Activated CD4-positive, alpha-beta T cell treated with anti-CD3 and anti-CD28 coated beads, Interleukin-2, amount 10 ng/mL, durations not matched to agents 7 days and 5 days (primary cell): ENCODE measurements at regions not wholly inside any gene's neighbourhood (a gene's known extent, or its start where the extent isn't known, plus 50 kb on each side); places are given as distances from the start of the nearest gene placed in this dataset.

ENCODE experiments used
- CTCF ChIA-PET: fragments of 350-600 bp; sonication (Branson Sonifier 250); formaldehyde crosslinking; loops from one replicate; lab custom pipeline; 2021; ENCODE audit warnings: antibody characterized with exemption; lab: Charles Lee
- POLR2A ChIA-PET: fragments of 350-600 bp; sonication (Branson Sonifier 250); formaldehyde crosslinking; loops from one replicate; lab custom pipeline; 2021; ENCODE audit warnings: antibody characterized with exemption; lab: Charles Lee
- DNase-seq: peaks from one replicate; pipeline ENCODE4 v3.0.0-alpha.2; 2020
- H3K27ac Mint-ChIP-seq: one replicate; pipeline ENCODE4 v1.8.0; 2021; ENCODE audit warnings: mild to moderate bottlenecking, moderate library complexity, mixed read lengths
- H3K27me3 Mint-ChIP-seq: one replicate; pipeline ENCODE4 v1.8.0; 2021; ENCODE audit warnings: mixed read lengths
- H3K36me3 Mint-ChIP-seq: one replicate; pipeline ENCODE4 v1.8.0; 2021; ENCODE audit warnings: low read depth, mixed read lengths
- H3K4me1 Mint-ChIP-seq: one replicate; pipeline ENCODE4 v1.8.0; 2021; ENCODE audit warnings: mixed read lengths
- H3K4me3 Mint-ChIP-seq: one replicate; pipeline ENCODE4 v1.8.0; 2021; ENCODE audit warnings: mild to moderate bottlenecking, moderate library complexity, mixed read lengths
- H3K9me3 Mint-ChIP-seq: one replicate; pipeline ENCODE4 v1.8.0; 2021; ENCODE audit warnings: mixed read lengths

- H3K27ac Mint-ChIP-seq = no peak overlapping the region
- no peak overlapping the region for H3K4me3 Mint-ChIP-seq
- ChIA-PET POLR2A (no interaction called here), CTCF (no interaction called here)
- no peaks in the 10 kb centered on the region for H3K4me1 Mint-ChIP-seq
- H3K27me3 Mint-ChIP-seq = no peaks in the 10 kb centered on the region
- H3K36me3 Mint-ChIP-seq = no peaks in the 10 kb centered on the region
- no peaks in the 10 kb centered on the region for H3K9me3 Mint-ChIP-seq
- no peak for DNase-seq
Observed at GRCh38 chr6:154885214-154885613, 109.9 kb upstream of the TIAM2 start.

- H3K4me1 Mint-ChIP-seq = no peaks in the 10 kb centered on the region
- H3K9me3 Mint-ChIP-seq = no peaks in the 10 kb centered on the region
- CTCF ChIA-PET = interaction anchor here (0.6 kb wide), 1 partner anchor 37 kb away, joined by 4 read pairs; no protein-coding TSS in a partner anchor
- no peaks in the 10 kb centered on the region for H3K27me3 Mint-ChIP-seq
- POLR2A ChIA-PET = no interaction called here
- no peak overlapping the region for H3K27ac Mint-ChIP-seq
- H3K36me3 Mint-ChIP-seq = no peaks in the 10 kb centered on the region
- no peak for DNase-seq
- no peak overlapping the region for H3K4me3 Mint-ChIP-seq
Observed at GRCh38 chr6:154886016-154886415, 109.1 kb upstream of the TIAM2 start.

- Mint-ChIP-seq H3K36me3 (no peaks in the 10 kb centered on the region), H3K4me1 (no peaks in the 10 kb centered on the region)
- CTCF ChIA-PET = interaction anchor here (0.6 kb wide), 1 partner anchor 38 kb away, joined by 4 read pairs; no protein-coding TSS in a partner anchor
Observed at GRCh38 chr6:154886471-154886870, 108.6 kb upstream of the TIAM2 start.

GRCh38 chr6:154887051-154887450 is 108.1 kb upstream of the TIAM2 start:
- Mint-ChIP-seq H3K4me1 (no peaks in the 10 kb centered on the region), H3K9me3 (no peaks in the 10 kb centered on the region), H3K36me3 (no peaks in the 10 kb centered on the region), H3K27ac (no peak overlapping the region), H3K4me3 (no peak overlapping the region), H3K27me3 (no peaks in the 10 kb centered on the region)
- DNase-seq = no peak
- POLR2A ChIA-PET = no interaction called here
- CTCF ChIA-PET = no interaction called here

More at GRCh38 chr6:154886471-154886870, 108.6 kb upstream of the TIAM2 start:
- DNase-seq = no peak
- H3K9me3 Mint-ChIP-seq = no peaks in the 10 kb centered on the region
- no peaks in the 10 kb centered on the region for H3K27me3 Mint-ChIP-seq
- POLR2A ChIA-PET = no interaction called here
- H3K27ac Mint-ChIP-seq = no peak overlapping the region
- H3K4me3 Mint-ChIP-seq = no peak overlapping the region

GRCh38 chr6:154888421-154889295 is 106.5 kb upstream of the TIAM2 start:
- Mint-ChIP-seq H3K9me3 (no peaks in the 10 kb centered on the region), H3K36me3 (no peaks in the 10 kb centered on the region), H3K4me1 (no peaks in the 10 kb centered on the region), H3K4me3 (no peak overlapping the region), H3K27me3 (no peaks in the 10 kb centered on the region), H3K27ac (no peak overlapping the region)
- CTCF ChIA-PET = no interaction called here
- no peak for DNase-seq
- POLR2A ChIA-PET = no interaction called here

- POLR2A ChIA-PET = no interaction called here
- Mint-ChIP-seq H3K27me3 (no peaks in the 10 kb centered on the region), H3K4me1 (no peaks in the 10 kb centered on the region), H3K9me3 (no peaks in the 10 kb centered on the region), H3K36me3 (no peaks in the 10 kb centered on the region), H3K27ac (no peak overlapping the region), H3K4me3 (no peak overlapping the region)
- CTCF ChIA-PET = interaction anchor here (0.5 kb wide), 1 partner anchor 11 kb away, joined by 3 read pairs; no protein-coding TSS in a partner anchor
- no peak for DNase-seq
Observed at GRCh38 chr6:154890874-154891273, 104.2 kb upstream of the TIAM2 start.

GRCh38 chr6:154891901-154892300 is 103.2 kb upstream of the TIAM2 start:
- no peak overlapping the region for H3K4me3 Mint-ChIP-seq
- H3K27ac Mint-ChIP-seq = no peak overlapping the region
- no peaks in the 10 kb centered on the region for H3K36me3 Mint-ChIP-seq
- H3K4me1 Mint-ChIP-seq = no peaks in the 10 kb centered on the region
- ChIA-PET CTCF (no interaction called here), POLR2A (no interaction called here)
- no peak for DNase-seq
- H3K27me3 Mint-ChIP-seq = no peaks in the 10 kb centered on the region
- H3K9me3 Mint-ChIP-seq = no peaks in the 10 kb centered on the region

GRCh38 chr6:154893917-154894316 is 101.2 kb upstream of the TIAM2 start:
- CTCF ChIA-PET = interaction anchor here (1.1 kb wide), 1 partner anchor 12 kb away, joined by 3 read pairs; no protein-coding TSS in a partner anchor
- Mint-ChIP-seq H3K4me3 (no peak overlapping the region), H3K9me3 (no peaks in the 10 kb centered on the region), H3K27me3 (no peaks in the 10 kb centered on the region), H3K27ac (no peak overlapping the region), H3K4me1 (no peaks in the 10 kb centered on the region), H3K36me3 (no peaks in the 10 kb centered on the region)
- no peak for DNase-seq
- POLR2A ChIA-PET = no interaction called here

- Mint-ChIP-seq H3K9me3 (no peaks in the 10 kb centered on the region), H3K27ac (no peak overlapping the region), H3K4me1 (no peaks in the 10 kb centered on the region), H3K27me3 (no peaks in the 10 kb centered on the region), H3K4me3 (no peak overlapping the region), H3K36me3 (no peaks in the 10 kb centered on the region)
- ChIA-PET CTCF (interaction anchor here (1.1 to 1.5 kb wide), 2 partner anchors 9 to 13 kb away, joined by 3 to 4 read pairs; no protein-coding TSS in a partner anchor), POLR2A (no interaction called here)
- no peak for DNase-seq
Observed at GRCh38 chr6:154894902-154895301, 100.2 kb upstream of the TIAM2 start.

- H3K4me1 Mint-ChIP-seq = no peaks in the 10 kb centered on the region
- H3K9me3 Mint-ChIP-seq = no peaks in the 10 kb centered on the region
- H3K27me3 Mint-ChIP-seq = no peaks in the 10 kb centered on the region
- no peak overlapping the region for H3K4me3 Mint-ChIP-seq
- no peak overlapping the region for H3K27ac Mint-ChIP-seq
- CTCF ChIA-PET = interaction anchor here (1.5 kb wide), 1 partner anchor 9 kb away, joined by 4 read pairs; no protein-coding TSS in a partner anchor
- DNase-seq = no peak
- POLR2A ChIA-PET = no interaction called here
- H3K36me3 Mint-ChIP-seq = no peaks in the 10 kb centered on the region
Observed at GRCh38 chr6:154895841-154896240, 99.3 kb upstream of the TIAM2 start.

- Mint-ChIP-seq H3K4me1 (no peaks in the 10 kb centered on the region), H3K9me3 (no peaks in the 10 kb centered on the region), H3K4me3 (no peak overlapping the region), H3K27me3 (no peaks in the 10 kb centered on the region), H3K27ac (no peak overlapping the region), H3K36me3 (peaks cover 2% of the 10 kb centered on the region)
- ChIA-PET POLR2A (no interaction called here), CTCF (no interaction called here)
- DNase-seq = no peak
Observed at GRCh38 chr6:154898821-154899220, 96.3 kb upstream of the TIAM2 start.

- Mint-ChIP-seq H3K27ac (no peak overlapping the region), H3K36me3 (peaks cover 2% of the 10 kb centered on the region), H3K27me3 (no peaks in the 10 kb centered on the region), H3K9me3 (no peaks in the 10 kb centered on the region), H3K4me1 (no peaks in the 10 kb centered on the region), H3K4me3 (no peak overlapping the region)
- no peak for DNase-seq
- CTCF ChIA-PET = no interaction called here
- POLR2A ChIA-PET = no interaction called here
Observed at GRCh38 chr6:154899824-154900463, 95.2 kb upstream of the TIAM2 start.

- Mint-ChIP-seq H3K27ac (no peak overlapping the region), H3K4me1 (no peaks in the 10 kb centered on the region), H3K4me3 (no peak overlapping the region), H3K36me3 (peaks cover 2% of the 10 kb centered on the region), H3K27me3 (no peaks in the 10 kb centered on the region), H3K9me3 (no peaks in the 10 kb centered on the region)
- ChIA-PET POLR2A (no interaction called here), CTCF (interaction anchor here (0.9 to 2.1 kb wide), 2 partner anchors 11 kb away, joined by 3 to 7 read pairs; no protein-coding TSS in a partner anchor)
- no peak for DNase-seq
Observed at GRCh38 chr6:154901876-154902552, 93.1 kb upstream of the TIAM2 start.
